BLaER1 treated with 17β-estradiol and CSF1 and Interleukin-3, amounts not matched to agents 10 nM and 100 nM (cell line): ENCODE measurements at regions not wholly inside any gene's neighbourhood (a gene's known extent, or its start where the extent isn't known, plus 50 kb on each side); places are given as distances from the start of the nearest gene placed in this dataset.

ENCODE experiments used
- H3K27ac ChIP-seq, 11 experiments: shearing (Covaris generic); formaldehyde crosslinking; 2 replicates each; pipeline ENCODE4 v1.8.1; 2022
- H3K27me3 ChIP-seq, 11 experiments: shearing (Covaris generic); formaldehyde crosslinking; 2 replicates each; pipeline ENCODE4 v1.8.1; 2022
- H3K36me3 ChIP-seq, 11 experiments: shearing (Covaris generic); formaldehyde crosslinking; 2 replicates each; pipeline ENCODE4 v1.8.1; 2022
- H3K4me1 ChIP-seq, 10 experiments: shearing (Covaris generic); formaldehyde crosslinking; 2 replicates each; pipeline ENCODE4 v1.8.1; 2022
- H3K4me2 ChIP-seq, 11 experiments: shearing (Covaris generic); formaldehyde crosslinking; 2 replicates each; pipeline ENCODE4 v1.8.1; 2022
- H3K4me3 ChIP-seq, 10 experiments: shearing (Covaris generic); formaldehyde crosslinking; 2 replicates each; pipeline ENCODE4 v1.8.1; 2022
- H3K9ac ChIP-seq, 11 experiments: shearing (Covaris generic); formaldehyde crosslinking; 2 replicates each; pipeline ENCODE4 v1.8.1; 2022
- H3K9me3 ChIP-seq, 11 experiments: shearing (Covaris generic); formaldehyde crosslinking; replicated peaks in 1 of 11; 2 replicates each; pipeline ENCODE4 v1.8.1; 2022
- H4K20me1 ChIP-seq, 11 experiments: shearing (Covaris generic); formaldehyde crosslinking; 2 replicates each; pipeline ENCODE4 v1.8.1; 2022
- Cebpa-rat ChIP-seq, 11 experiments: shearing (Covaris generic); IDR thresholded peaks; 2 replicates each; pipeline ENCODE4 v1.8.1; 2022

- Histone ChIP-seq H3K9me3 (no peaks in the 10 kb centered on the region), H3K4me1 (peaks cover 6 to 25% (median 15%) of the 10 kb centered on the region in 10 experiments; a peak in 15 of 20 replicates), H3K27ac (no peak overlapping the region), H3K4me2 (peak overlapping the region in 1 of 11 experiments; percentile 7; a peak in 2 of 22 replicates), H3K4me3 (no peak overlapping the region), H4K20me1 (no peaks in the 10 kb centered on the region), H3K27me3 (peaks cover 0 to 15% (median 5%) of the 10 kb centered on the region in 11 experiments; a peak in 7 of 22 replicates), H3K9ac (no peak overlapping the region), H3K36me3 (no peaks in the 10 kb centered on the region)
- TF ChIP-seq Cebpa-rat (IDR thresholded peaks at IDR 0.05), result no peak
These were observed 57.1 kb upstream of the BTN3A2 start for GRCh38 chr6:26307850-26308249.

GRCh38 chr6:26309731-26310142 lies 55.3 kb upstream of the BTN3A2 start:
- Histone ChIP-seq H4K20me1 (no peaks in the 10 kb centered on the region), H3K9me3 (no peaks in the 10 kb centered on the region), H3K4me1 (peaks cover 9 to 19% (median 11%) of the 10 kb centered on the region in 10 experiments; a peak in 14 of 20 replicates), H3K9ac (no peak overlapping the region), H3K36me3 (no peaks in the 10 kb centered on the region), H3K27me3 (peaks cover 0 to 27% (median 16%) of the 10 kb centered on the region in 11 experiments; a peak in 14 of 22 replicates), H3K4me2 (no peak overlapping the region), H3K27ac (no peak overlapping the region), H3K4me3 (no peak overlapping the region)
- no peak for TF ChIP-seq Cebpa-rat (IDR thresholded peaks at IDR 0.05)

- H3K4me2 ChIP-seq, result peak overlapping the region in 1 of 11 experiments; percentile 74; a peak in 1 of 22 replicates
- H3K4me3 ChIP-seq, result no peak overlapping the region
- no peaks in the 10 kb centered on the region for H3K9me3 ChIP-seq
- no peak overlapping the region for H3K9ac ChIP-seq
- no peak overlapping the region for H3K27ac ChIP-seq
- H3K4me1 ChIP-seq, result peaks cover 9 to 19% (median 11%) of the 10 kb centered on the region in 10 experiments; a peak in 14 of 20 replicates
- no peaks in the 10 kb centered on the region for H3K36me3 ChIP-seq
- TF ChIP-seq Cebpa-rat (IDR thresholded peaks at IDR 0.05), result no peak
- H3K27me3 ChIP-seq, result peaks cover 0 to 27% (median 16%) of the 10 kb centered on the region in 11 experiments; a peak in 14 of 22 replicates
- H4K20me1 ChIP-seq, result no peaks in the 10 kb centered on the region
These were observed 54.0 kb upstream of the BTN3A2 start for GRCh38 chr6:26311012-26311384.

- Histone ChIP-seq H3K9ac (0 out of 22 replicates have a peak overlapping the region, but pooled peaks of 2 of the 11 experiments have one; percentile 5 to 40), H4K20me1 (no peaks in the 10 kb centered on the region), H3K36me3 (no peaks in the 10 kb centered on the region), H3K9me3 (no peaks in the 10 kb centered on the region), H3K4me3 (peak overlapping the region; percentile 25 to 70 (median 60); a peak in 13 of 20 replicates), H3K27me3 (peaks cover 0 to 27% (median 16%) of the 10 kb centered on the region in 11 experiments; a peak in 14 of 22 replicates), H3K4me2 (peak overlapping the region; percentile 58 to 87 (median 74)), H3K27ac (no peak overlapping the region), H3K4me1 (peaks cover 9 to 19% (median 11%) of the 10 kb centered on the region in 10 experiments; a peak in 14 of 20 replicates)
- TF ChIP-seq Cebpa-rat (IDR thresholded peaks at IDR 0.05), result no peak
These were observed 53.5 kb upstream of the BTN3A2 start for GRCh38 chr6:26311385-26312095.

GRCh38 chr6:26312096-26312463 lies 52.9 kb upstream of the BTN3A2 start:
- no peak for TF ChIP-seq Cebpa-rat (IDR thresholded peaks at IDR 0.05)
- peak overlapping the region; percentile 58 to 87 (median 74) for H3K4me2 ChIP-seq
- no peaks in the 10 kb centered on the region for H3K9me3 ChIP-seq
- no peaks in the 10 kb centered on the region for H4K20me1 ChIP-seq
- H3K9ac ChIP-seq, result peak overlapping the region in 2 of 11 experiments; percentile 5 to 40; a peak in 1 of 22 replicates
- H3K4me3 ChIP-seq, result peak overlapping the region; percentile 25 to 70 (median 60); a peak in 14 of 20 replicates
- H3K36me3 ChIP-seq, result no peaks in the 10 kb centered on the region
- no peak overlapping the region for H3K27ac ChIP-seq
- H3K27me3 ChIP-seq, result peaks cover 0 to 27% (median 16%) of the 10 kb centered on the region in 11 experiments; a peak in 14 of 22 replicates
- H3K4me1 ChIP-seq, result peaks cover 9 to 19% (median 11%) of the 10 kb centered on the region in 10 experiments; a peak in 14 of 20 replicates

- Histone ChIP-seq H3K27me3 (peaks cover 0 to 27% (median 16%) of the 10 kb centered on the region in 11 experiments; a peak in 14 of 22 replicates), H3K4me1 (peaks cover 9 to 19% (median 11%) of the 10 kb centered on the region in 10 experiments; a peak in 14 of 20 replicates), H3K9me3 (no peaks in the 10 kb centered on the region), H4K20me1 (no peaks in the 10 kb centered on the region), H3K36me3 (no peaks in the 10 kb centered on the region), H3K4me3 (peak overlapping the region; percentile 49 to 70 (median 61)), H3K4me2 (peak overlapping the region; percentile 58 to 87 (median 74)), H3K27ac (no peak overlapping the region), H3K9ac (peak overlapping the region; percentile 46 to 68 (median 56); a peak in 20 of 22 replicates)
- TF ChIP-seq Cebpa-rat (IDR thresholded peaks at IDR 0.05), result no peak
These were observed 52.2 kb upstream of the BTN3A2 start for GRCh38 chr6:26312501-26313397.
